H1 (cell line): ENCODE measurements at regions not wholly inside any gene's neighbourhood (a gene's known extent, or its start where the extent isn't known, plus 50 kb on each side); places are given as distances from the start of the nearest gene placed in this dataset.
"Not testable (repeated sequence)": the region's sequence is repeated elsewhere in the genome, so short reads cannot be mapped to it uniquely, and the experiment has no call there.

Experiments
- CTCF ChIA-PET: fragments of 300-600 bp; sonication (Branson Sonifier 250); formaldehyde crosslinking; loops from one replicate; lab custom pipeline; 2021; ENCODE audit not compliant: partially characterized antibody; lab: Charles Lee
- POLR2A ChIA-PET: fragments of 300-600 bp; sonication (Branson Sonifier 250); formaldehyde crosslinking; loops from one replicate; lab custom pipeline; 2021; ENCODE audit warnings: inconsistent platforms; ENCODE audit not compliant: partially characterized antibody; lab: Charles Lee
- DNase-seq, 2 experiments: peaks; one replicate each; pipeline versions ENCODE4 v3.0.0 to v3.0.0-alpha.2; 2010 to 2022; ENCODE audit warnings: low spot score in 2 of 2, low read depth in 1 of 2, mixed read lengths in 1 of 2
- FAIRE-seq: peaks from 2 replicates; lab custom pipeline; 2011; peaks lifted over from hg19 to GRCh38; lab: Jason Lieb, UNC
- H2AFZ ChIP-seq: 2 replicates; pipeline ENCODE4 v1.8.1; 2012; ENCODE audit warnings: low read length, inconsistent platforms
- H2AK5ac ChIP-seq: 2 replicates; pipeline ENCODE4 v1.6.1; 2013; ENCODE audit warnings: low read depth, low read length
- H2BK120ac ChIP-seq: replicated peaks from 2 replicates; pipeline ENCODE3; 2013; ENCODE audit warnings: low read depth, low read length, inconsistent platforms
- H2BK12ac ChIP-seq: 2 replicates; pipeline ENCODE4 v1.6.1; 2013; ENCODE audit warnings: low read depth, low read length
- H2BK15ac ChIP-seq: 2 replicates; pipeline ENCODE4 v1.6.1; 2013; ENCODE audit warnings: low read length
- H2BK20ac ChIP-seq: 2 replicates; pipeline ENCODE4 v1.6.1; 2013; ENCODE audit warnings: low read length
- H2BK5ac ChIP-seq: 2 replicates; pipeline ENCODE4 v1.6.1; 2013; ENCODE audit warnings: low read depth, low read length
- H3K14ac ChIP-seq: 2 replicates; pipeline ENCODE4 v1.6.1; 2013; ENCODE audit warnings: inconsistent platforms; ENCODE audit not compliant: insufficient read length
- H3K18ac ChIP-seq: 2 replicates; pipeline ENCODE4 v1.6.1; 2013; ENCODE audit warnings: low read length; ENCODE audit errors: extremely low read depth
- H3K23ac ChIP-seq: 2 replicates; pipeline ENCODE4 v1.6.1; 2013; ENCODE audit warnings: inconsistent platforms; ENCODE audit not compliant: insufficient read length
- H3K23me2 ChIP-seq: 2 replicates; pipeline ENCODE4 v1.6.1; 2013; ENCODE audit warnings: low read depth, low read length
- H3K27ac ChIP-seq: 2 replicates; pipeline ENCODE4 v1.6.1; 2011; ENCODE audit warnings: low read depth, low read length, inconsistent platforms
- H3K27me3 ChIP-seq, 4 experiments: replicated peaks in 1 of 4; 1 replicate in 1 of 4; 2 replicates in 3 of 4; pipeline versions ENCODE4 v1.6.1 to v1.8.1; 2011 to 2013; ENCODE audit warnings: low read length in 3 of 4, mild to moderate bottlenecking in 3 of 4, inconsistent platforms in 2 of 4, mixed read lengths in 2 of 4, moderate library complexity in 1 of 4; ENCODE audit not compliant: control insufficient read depth in 3 of 4, insufficient read depth in 3 of 4; ENCODE audit errors: extremely low read depth in 1 of 4
- H3K36me3 ChIP-seq, 4 experiments: 2 replicates each; pipeline versions ENCODE4 v1.6.1 to v1.8.1; 2011 to 2013; ENCODE audit warnings: mild to moderate bottlenecking in 4 of 4, low read length in 3 of 4, moderate library complexity in 2 of 4, control low read depth in 1 of 4, inconsistent platforms in 1 of 4; ENCODE audit not compliant: insufficient read depth in 4 of 4, control insufficient read depth in 2 of 4
- H3K4ac ChIP-seq: replicated peaks from 2 replicates; pipeline ENCODE3; 2013; ENCODE audit warnings: low read length, low read depth, mixed read lengths, inconsistent platforms; ENCODE audit not compliant: insufficient read length
- H3K4me1 ChIP-seq, 4 experiments: replicated peaks in 1 of 4; 1 replicate in 1 of 4; 2 replicates in 3 of 4; pipeline versions ENCODE4 v1.6.1 to v1.8.1; 2011 to 2013; ENCODE audit warnings: low read length in 3 of 4, inconsistent platforms in 2 of 4, mixed read lengths in 1 of 4; ENCODE audit not compliant: insufficient read depth in 4 of 4, control insufficient read depth in 3 of 4
- H3K4me2 ChIP-seq, 2 experiments: 2 replicates each; pipeline versions ENCODE4 v1.6.1 to v1.8.1; 2011 to 2013; ENCODE audit warnings: low read depth in 2 of 2, low read length in 2 of 2, control low read depth in 1 of 2, inconsistent platforms in 1 of 2, mild to moderate bottlenecking in 1 of 2; ENCODE audit not compliant: insufficient read depth in 1 of 2
- H3K4me3 ChIP-seq, 4 experiments: fragments of 200-600, 300-600 bp in 1 of 4; sonication (generic), shearing (Covaris generic), sonication (Bioruptor Twin) in 1 of 4; 2 replicates each; pipeline versions ENCODE4 v1.5.1 to v1.8.1; 2011 to 2016; ENCODE audit warnings: low read length in 4 of 4, low read depth in 3 of 4, control low read depth in 2 of 4, inconsistent platforms in 2 of 4, mild to moderate bottlenecking in 2 of 4, mixed read lengths in 1 of 4, moderate library complexity in 1 of 4; ENCODE audit not compliant: insufficient read depth in 2 of 4; ENCODE audit errors: extremely low read depth in 1 of 4
- H3K56ac ChIP-seq: replicated peaks from 2 replicates; pipeline ENCODE3; 2013; ENCODE audit warnings: low read depth, mild to moderate bottlenecking, mixed read lengths, low read length, inconsistent platforms; ENCODE audit not compliant: insufficient read length
- H3K79me1 ChIP-seq: 2 replicates; pipeline ENCODE4 v1.6.1; 2013; ENCODE audit warnings: low read depth, low read length, control low read depth
- H3K79me2 ChIP-seq, 2 experiments: 2 replicates each; pipeline versions ENCODE4 v1.6.1 to v1.8.1; 2012 to 2013; ENCODE audit warnings: low read length in 2 of 2, mild to moderate bottlenecking in 2 of 2, inconsistent platforms in 1 of 2; ENCODE audit not compliant: insufficient read depth in 2 of 2, control insufficient read depth in 1 of 2
- H3K9ac ChIP-seq, 4 experiments: replicated peaks in 1 of 4; 1 replicate in 1 of 4; 2 replicates in 3 of 4; pipeline versions ENCODE4 v1.6.1 to v1.8.1; 2011 to 2013; ENCODE audit warnings: low read depth in 3 of 4, low read length in 3 of 4, control low read depth in 2 of 4, mild to moderate bottlenecking in 2 of 4, moderate library complexity in 2 of 4, inconsistent platforms in 1 of 4; ENCODE audit errors: extremely low read depth in 1 of 4
- H3K9me3 ChIP-seq, 2 experiments: 2 replicates each; pipeline versions ENCODE4 v1.6.1 to v1.8.1; 2012 to 2013; ENCODE audit warnings: mild to moderate bottlenecking in 2 of 2, moderate library complexity in 2 of 2, control low read depth in 1 of 2, inconsistent platforms in 1 of 2, low read depth in 1 of 2, low read length in 1 of 2, mixed read lengths in 1 of 2; ENCODE audit not compliant: insufficient read depth in 2 of 2
- H4K20me1 ChIP-seq, 2 experiments: replicated peaks in 1 of 2; 2 replicates each; pipeline versions ENCODE3 to v1.8.1; 2011 to 2013; ENCODE audit warnings: inconsistent platforms in 2 of 2, low read length in 2 of 2, mild to moderate bottlenecking in 1 of 2; ENCODE audit not compliant: insufficient read depth in 2 of 2, control insufficient read depth in 1 of 2
- H4K5ac ChIP-seq: 2 replicates; pipeline ENCODE4 v1.6.1; 2013; ENCODE audit warnings: low read length, low read depth, mixed read lengths, inconsistent platforms; ENCODE audit not compliant: insufficient read length
- H4K8ac ChIP-seq: 2 replicates; pipeline ENCODE4 v1.8.0; 2013; ENCODE audit warnings: mild to moderate bottlenecking, moderate library complexity, low read length, inconsistent platforms; ENCODE audit not compliant: insufficient read depth; ENCODE audit errors: extremely low read depth
- H4K91ac ChIP-seq: replicated peaks from 2 replicates; pipeline ENCODE3; 2013; ENCODE audit warnings: low read length, mixed read lengths, inconsistent platforms; ENCODE audit not compliant: insufficient read length
- WGBS, 2 experiments: shearing (Covaris generic) in 1 of 2; methylation state at CpG; one replicate each; pipeline versions ENCODE4 v1.1.6 to v1.1.7; 2013 to 2015; ENCODE audit warnings: low lambda C conversion rate in 2 of 2, mixed read lengths in 2 of 2, inconsistent platforms in 1 of 2, low coverage in 1 of 2, missing lambda C conversion rate in 1 of 2; ENCODE audit not compliant: insufficient replicate concordance in 2 of 2, insufficient coverage in 1 of 2, insufficient read length in 1 of 2; ENCODE audit errors: extremely low coverage in 1 of 2, missing lambda C conversion rate in 1 of 2; 5-methylcytosine and 5-hydroxymethylcytosine counted together

DNA sequence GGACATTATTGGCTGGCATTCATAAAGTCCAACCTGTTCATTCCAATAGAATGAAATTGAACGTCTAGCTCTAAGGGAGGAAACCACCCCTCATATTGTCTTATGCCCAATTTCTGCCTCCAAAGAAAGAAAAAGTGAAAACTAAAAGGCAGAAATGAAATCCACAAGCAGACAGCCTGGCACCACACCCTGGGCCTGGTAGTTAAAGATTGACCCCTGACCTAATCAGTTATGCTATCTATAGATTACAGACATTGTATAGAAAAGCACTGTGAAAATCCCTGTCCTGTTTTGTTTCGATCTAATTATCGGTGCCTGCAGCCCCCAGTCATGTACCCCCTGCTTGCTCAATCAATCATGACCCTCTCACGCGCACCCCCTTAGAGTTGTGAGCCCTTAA, 54.3 kb upstream of the ATP1B1 start:
- H3K14ac ChIP-seq, H3K27ac ChIP-seq, H3K9me3 ChIP-seq, H3K4me3 ChIP-seq, H2BK120ac ChIP-seq, FAIRE-seq, H3K4me1 ChIP-seq, H3K4ac ChIP-seq, H3K9ac ChIP-seq, H3K23ac ChIP-seq, H2BK5ac ChIP-seq, H4K8ac ChIP-seq, H3K18ac ChIP-seq, H4K20me1 ChIP-seq, DNase-seq, POLR2A ChIA-PET, H2AFZ ChIP-seq, H3K23me2 ChIP-seq, H3K79me2 ChIP-seq, H2AK5ac ChIP-seq, H3K56ac ChIP-seq, H3K79me1 ChIP-seq, CTCF ChIA-PET, H2BK15ac ChIP-seq, H3K4me2 ChIP-seq, H4K91ac ChIP-seq, H2BK20ac ChIP-seq, H3K36me3 ChIP-seq, H3K27me3 ChIP-seq, H4K5ac ChIP-seq, H2BK12ac ChIP-seq: not testable (repeated sequence)
- WGBS, 2 experiments, result 94% methylated on average over 5 of the region's 5 CpGs; no CpG with 5 or more reads in 1 of the 2 experiments
